K562 (cell line): ENCODE measurements at regions not wholly inside any gene's neighbourhood (a gene's known extent, or its start where the extent isn't known, plus 50 kb on each side); places are given as distances from the start of the nearest gene placed in this dataset.
A peak's percentile ranks its signal among the peaks of the same experiment; 100 is the strongest.

Experiments
- AFF4 ChIP-seq: sonication (generic); formaldehyde crosslinking; IDR thresholded peaks from 2 replicates; pipeline ENCODE4 v1.8.0; 2023; ENCODE audit warnings: mild to moderate bottlenecking, missing genetic modification reagents
- ATF6 ChIP-seq: sonication (generic); formaldehyde crosslinking; IDR thresholded peaks from 2 replicates; pipeline ENCODE4 v1.4.0; 2020; ENCODE audit warnings: mild to moderate bottlenecking, missing genetic modification reagents
- BRCA1 ChIP-seq, 2 experiments: fragments of 450-650 bp in 1 of 2; sonication (generic) in 1 of 2; formaldehyde crosslinking in 1 of 2; IDR thresholded peaks; 2 replicates each; pipeline versions ENCODE4 v1.5.0 to v1.6.1; 2017 to 2020; ENCODE audit warnings: mild to moderate bottlenecking in 1 of 2, missing genetic modification reagents in 1 of 2
- BRF2 ChIP-seq: IDR thresholded peaks from 3 replicates; pipeline ENCODE4 v1.6.1; 2011; ENCODE audit warnings: borderline replicate concordance, mild to moderate bottlenecking; ENCODE audit not compliant: insufficient read length, insufficient read depth
- CBFA2T3 ChIP-seq: fragments of 450-650 bp; IDR thresholded peaks from 2 replicates; pipeline ENCODE4 v1.6.1; 2017
- CREB3L1 ChIP-seq: fragments of 450-650 bp; IDR thresholded peaks from 2 replicates; pipeline ENCODE4 v1.6.1; 2014; ENCODE audit warnings: low read depth, mild to moderate bottlenecking, moderate library complexity, borderline replicate concordance
- CSDE1 ChIP-seq, 2 experiments: fragments of 450-650 bp; IDR thresholded peaks; 2 replicates each; pipeline ENCODE4 v1.6.1; 2016; ENCODE audit warnings: mild to moderate bottlenecking in 1 of 2
- DMBX1 ChIP-seq: fragments of 250-450 bp; sonication (Bioruptor Pico); IDR thresholded peaks from 2 replicates; pipeline ENCODE4 v1.8.0; 2022; ENCODE audit warnings: inconsistent platforms, mild to moderate bottlenecking, moderate library complexity, borderline replicate concordance
- HBP1 ChIP-seq: fragments of 450-650 bp; formaldehyde crosslinking; IDR thresholded peaks from 2 replicates; pipeline ENCODE4 v1.4.0; 2022; ENCODE audit warnings: missing genetic modification characterization
- IRF1 ChIP-seq: sonication (generic); formaldehyde crosslinking; IDR thresholded peaks from 2 replicates; pipeline ENCODE4 v1.8.0; 2022; ENCODE audit warnings: missing genetic modification reagents, mild to moderate bottlenecking, borderline replicate concordance
- MAFF ChIP-seq: IDR thresholded peaks from 2 replicates; pipeline ENCODE4 v1.6.1; 2012; ENCODE audit warnings: low read length, improper control_type of control experiment
- NR2F6 ChIP-seq: fragments of 450-650 bp; formaldehyde crosslinking; IDR thresholded peaks from 2 replicates; pipeline ENCODE4 v1.4.0; 2020; ENCODE audit warnings: mild to moderate bottlenecking
- SMARCC2 ChIP-seq: fragments of 450-650 bp; IDR thresholded peaks from 2 replicates; pipeline ENCODE4 v1.6.1; 2017; ENCODE audit warnings: antibody characterized with exemption, moderate library complexity, mild to moderate bottlenecking, low read depth
- SMARCE1 ChIP-seq: fragments of 450-650 bp; IDR thresholded peaks from 2 replicates; pipeline ENCODE4 v1.7.1; 2016; ENCODE audit warnings: mild to moderate bottlenecking
- ZNF583 ChIP-seq: fragments of 250-450 bp; sonication (Bioruptor Pico); IDR thresholded peaks from 2 replicates; pipeline ENCODE4 v1.4.0; 2020

- TF ChIP-seq AFF4 (CRISPR knock-in tag): no peak
- TF ChIP-seq NR2F6 (CRISPR knock-in tag): no peak
- TF ChIP-seq BRF2: no peak
- no peak for TF ChIP-seq IRF1
- TF ChIP-seq BRCA1 (IDR thresholded peaks at IDR 0.05): no peak
- TF ChIP-seq BRCA1 (CRISPR knock-in tag; IDR thresholded peaks at IDR 0.05): no peak
- peak; percentile 69; the same call in 1 of the 2 replicates for TF ChIP-seq ATF6
- TF ChIP-seq CSDE1 (IDR thresholded peaks at IDR 0.05): no peak
- TF ChIP-seq ZNF583 (CRISPR knock-in tag): peak; percentile 70
- peak; percentile 91 for TF ChIP-seq DMBX1 (CRISPR knock-in tag)
- peak; percentile 68; the same call in 1 of the 2 replicates for TF ChIP-seq MAFF
- TF ChIP-seq HBP1 (CRISPR knock-in tag): no peak
- TF ChIP-seq CREB3L1: peak; percentile 36; the same call in 1 of the 2 replicates
- TF ChIP-seq CBFA2T3: peak; percentile 76
- no peak; the same call in 1 of the 2 replicates for TF ChIP-seq SMARCC2
- TF ChIP-seq SMARCE1: peak; percentile 59; the same call in 1 of the 2 replicates
Measured at GRCh38 chr3:72185549-72186399, 400.8 kb upstream of the PROK2 start (continued).
